ENCODE measurements at regions not wholly inside any gene's neighbourhood (a gene's known extent, or its start where the extent isn't known, plus 50 kb on each side); places are given as distances from the start of the nearest gene placed in this dataset.

DNA sequence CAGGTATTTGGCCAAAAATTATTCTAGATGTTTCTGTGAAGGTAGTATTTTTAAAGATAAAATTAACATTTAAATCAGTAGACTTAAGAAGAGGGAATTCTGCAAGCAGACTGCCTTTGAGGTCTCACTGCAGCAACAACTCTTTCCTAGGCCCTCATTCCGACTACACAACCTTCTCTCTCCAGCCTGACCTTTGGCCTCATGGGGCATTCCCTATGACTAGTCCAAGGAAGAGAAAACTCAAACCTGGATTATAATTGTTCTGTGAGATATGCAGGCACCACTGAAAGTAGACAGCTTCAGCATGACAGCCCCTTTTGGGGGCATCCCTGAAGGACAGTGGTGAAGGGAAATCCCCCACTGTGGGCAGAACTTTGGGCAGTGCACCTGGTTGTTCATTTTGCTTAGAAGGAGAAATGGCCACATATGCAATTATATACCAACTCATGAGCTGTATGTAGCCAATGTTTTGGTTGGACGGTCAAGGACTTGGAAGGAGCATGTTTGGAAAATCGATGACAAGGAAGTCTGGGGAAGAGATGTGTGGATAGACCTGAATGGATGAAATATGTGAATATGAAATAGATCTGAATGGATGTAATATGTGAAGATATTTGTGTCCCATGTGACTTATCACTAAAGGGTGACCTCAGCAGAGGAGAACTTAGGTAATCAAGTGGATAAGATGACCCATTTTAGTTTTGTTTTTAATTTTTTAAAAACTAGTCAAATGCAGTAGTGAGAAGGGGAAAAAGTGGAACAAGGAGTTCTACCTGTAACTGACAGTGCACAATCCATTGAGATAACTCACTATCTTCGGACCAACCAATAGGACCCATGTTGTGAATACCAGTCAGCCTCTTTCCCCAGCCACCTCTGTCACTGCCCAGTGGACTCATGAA lies 233.3 kb upstream of the FOXN3 start:
- H3K4me3 ChIP-seq, result no peak overlapping the region
- TF ChIP-seq, protein P1, sequence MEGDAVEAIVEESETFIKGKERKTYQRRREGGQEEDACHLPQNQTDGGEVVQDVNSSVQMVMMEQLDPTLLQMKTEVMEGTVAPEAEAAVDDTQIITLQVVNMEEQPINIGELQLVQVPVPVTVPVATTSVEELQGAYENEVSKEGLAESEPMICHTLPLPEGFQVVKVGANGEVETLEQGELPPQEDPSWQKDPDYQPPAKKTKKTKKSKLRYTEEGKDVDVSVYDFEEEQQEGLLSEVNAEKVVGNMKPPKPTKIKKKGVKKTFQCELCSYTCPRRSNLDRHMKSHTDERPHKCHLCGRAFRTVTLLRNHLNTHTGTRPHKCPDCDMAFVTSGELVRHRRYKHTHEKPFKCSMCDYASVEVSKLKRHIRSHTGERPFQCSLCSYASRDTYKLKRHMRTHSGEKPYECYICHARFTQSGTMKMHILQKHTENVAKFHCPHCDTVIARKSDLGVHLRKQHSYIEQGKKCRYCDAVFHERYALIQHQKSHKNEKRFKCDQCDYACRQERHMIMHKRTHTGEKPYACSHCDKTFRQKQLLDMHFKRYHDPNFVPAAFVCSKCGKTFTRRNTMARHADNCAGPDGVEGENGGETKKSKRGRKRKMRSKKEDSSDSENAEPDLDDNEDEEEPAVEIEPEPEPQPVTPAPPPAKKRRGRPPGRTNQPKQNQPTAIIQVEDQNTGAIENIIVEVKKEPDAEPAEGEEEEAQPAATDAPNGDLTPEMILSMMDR (IDR thresholded peaks at IDR 0.05), result no peak
- H3K4me1 ChIP-seq, result no peaks in the 10 kb centered on the region
- ATAC-seq (no peak), DNase-seq (no peak)
- intact Hi-C loops (cut with DNase I), result loop anchor here in 1 of 10 donors (10.0 kb wide), 1 partner anchor 364 kb away; no protein-coding TSS in a partner anchor
- no peaks in the 10 kb centered on the region for H3K27me3 ChIP-seq
- H3K36me3 ChIP-seq, result no peaks in the 10 kb centered on the region
- WGBS, 2 donors, result 89 to 97% methylated on average over 4 of the region's 4 CpGs
- H3K27ac ChIP-seq, result no peak overlapping the region
- H3K9me3 ChIP-seq, result no peaks in the 10 kb centered on the region

DNA sequence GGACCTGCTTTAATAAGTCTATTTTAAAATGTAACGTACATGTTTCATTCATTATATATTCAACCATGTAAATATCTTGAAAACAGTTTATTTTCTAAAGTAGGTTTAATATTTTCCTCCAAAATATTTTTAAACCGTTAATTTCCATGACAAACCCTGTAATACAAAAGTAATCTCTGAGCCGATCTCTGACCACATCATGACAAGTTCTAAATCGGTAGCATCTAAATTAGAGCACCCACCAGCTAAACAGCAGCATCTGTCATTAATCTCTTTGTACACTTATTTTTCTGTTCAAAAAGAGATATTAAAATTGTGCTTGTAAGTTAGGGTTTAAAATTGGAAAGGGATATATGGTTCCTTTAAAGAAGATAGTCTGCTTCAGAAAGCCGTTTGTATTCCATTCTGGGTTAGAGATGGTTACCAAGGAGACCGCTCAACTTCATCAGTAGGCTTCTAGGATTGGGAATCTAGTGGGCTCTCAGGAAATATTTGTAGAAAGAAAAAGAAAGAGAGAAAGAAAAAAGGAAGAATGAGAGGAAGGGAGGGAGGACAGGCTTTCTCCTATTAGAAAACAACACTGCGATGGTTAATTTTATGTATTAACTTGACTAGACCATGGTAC lies 232.5 kb upstream of the FOXN3 start:
- no peak overlapping the region for H3K4me3 ChIP-seq
- H3K4me1 ChIP-seq, result no peaks in the 10 kb centered on the region
- TF ChIP-seq, protein P1 (IDR thresholded peaks at IDR 0.05), result no peak
- ATAC-seq, result no peak
- DNase-seq, result no peak
- H3K27me3 ChIP-seq, result no peaks in the 10 kb centered on the region
- H3K36me3 ChIP-seq, result no peaks in the 10 kb centered on the region
- 88 to 91% methylated on average over 7 of the region's 7 CpGs for WGBS, 2 donors
- no peak overlapping the region for H3K27ac ChIP-seq
- intact Hi-C loops (cut with DNase I), result loop anchor here in 1 of 10 donors (10.0 kb wide), 1 partner anchor 365 kb away; no protein-coding TSS in a partner anchor
- no peaks in the 10 kb centered on the region for H3K9me3 ChIP-seq

DNA sequence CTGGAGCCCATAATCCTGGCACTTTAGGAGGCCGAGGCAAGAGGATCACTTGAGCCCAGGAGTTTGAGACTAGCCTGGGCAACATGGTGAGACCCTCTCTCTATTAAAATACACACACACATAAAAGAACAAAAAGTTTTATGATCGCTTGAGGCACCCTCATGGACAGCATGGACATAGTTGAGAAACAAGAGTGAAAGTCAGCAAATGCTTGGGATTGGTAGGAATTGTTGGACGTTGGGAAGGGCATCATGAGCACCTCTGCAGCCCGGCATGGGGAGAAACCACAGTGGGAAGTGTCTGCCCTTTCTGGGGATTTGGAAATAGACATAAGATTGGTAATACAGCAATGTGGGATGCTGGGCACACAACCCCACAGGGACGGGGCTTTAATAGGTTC lies 231.9 kb upstream of the FOXN3 start:
- ATAC-seq (no peak), DNase-seq (no peak)
- intact Hi-C loops (cut with DNase I), result no loop called here
- 90 to 94% methylated on average over 5 of the region's 5 CpGs for WGBS, 2 donors
- Histone ChIP-seq H3K4me1 (no peaks in the 10 kb centered on the region), H3K9me3 (no peaks in the 10 kb centered on the region), H3K4me3 (no peak overlapping the region), H3K27ac (no peak overlapping the region), H3K27me3 (no peaks in the 10 kb centered on the region), H3K36me3 (no peaks in the 10 kb centered on the region)
- TF ChIP-seq, protein P1 (IDR thresholded peaks at IDR 0.05), result no peak

DNA sequence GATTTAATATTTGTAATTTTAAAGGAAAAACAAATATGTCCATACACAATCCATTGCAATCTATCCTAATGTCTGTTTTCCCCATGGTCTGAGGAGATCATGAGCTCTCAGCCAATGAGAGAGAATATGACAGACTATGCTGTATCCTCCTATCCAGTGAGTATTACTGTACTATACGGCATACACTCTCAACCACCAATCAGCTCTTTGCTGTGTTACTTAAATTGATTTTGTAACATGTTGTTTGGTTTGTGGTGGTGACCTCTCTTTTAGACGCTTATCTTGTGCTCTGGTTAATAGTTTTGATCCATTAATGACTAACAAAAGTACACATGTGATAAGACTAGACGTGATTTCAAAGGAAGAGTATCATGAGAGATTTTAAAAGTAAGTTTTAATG lies 231.5 kb upstream of the FOXN3 start:
- Histone ChIP-seq H3K36me3 (no peaks in the 10 kb centered on the region), H3K9me3 (no peaks in the 10 kb centered on the region), H3K4me3 (no peak overlapping the region), H3K27ac (no peak overlapping the region), H3K27me3 (no peaks in the 10 kb centered on the region), H3K4me1 (no peaks in the 10 kb centered on the region)
- DNase-seq (no peak), ATAC-seq (no peak)
- TF ChIP-seq, protein P1 (IDR thresholded peaks at IDR 0.05), result no peak
- intact Hi-C loops (cut with DNase I), result no loop called here
- WGBS, 2 donors, result 85% methylated on average over 3 of the region's 3 CpGs
